ENCODE measurements at regions not wholly inside any gene's neighbourhood (a gene's known extent, or its start where the extent isn't known, plus 50 kb on each side); places are given as distances from the start of the nearest gene placed in this dataset.

DNA sequence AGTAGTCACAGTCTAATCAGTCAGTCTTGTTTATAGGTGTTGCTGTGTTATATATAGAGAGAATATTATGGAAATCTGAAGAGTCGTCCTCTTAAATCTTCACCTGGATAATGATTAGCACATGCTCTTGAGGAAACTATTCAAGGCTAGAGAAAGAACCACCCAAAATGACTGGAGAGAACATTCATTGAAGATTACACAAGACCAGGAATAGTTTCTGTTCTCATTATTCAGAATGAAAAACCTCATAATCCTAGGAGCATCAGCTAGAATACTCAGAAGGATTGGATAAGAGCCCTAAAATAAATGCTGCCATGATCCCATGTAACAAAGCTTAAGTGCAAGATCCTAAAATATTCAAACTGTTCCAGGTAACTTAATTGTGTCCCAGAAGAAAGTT, 278.2 kb upstream of the PREP start:
- TF ChIP-seq, protein P1, sequence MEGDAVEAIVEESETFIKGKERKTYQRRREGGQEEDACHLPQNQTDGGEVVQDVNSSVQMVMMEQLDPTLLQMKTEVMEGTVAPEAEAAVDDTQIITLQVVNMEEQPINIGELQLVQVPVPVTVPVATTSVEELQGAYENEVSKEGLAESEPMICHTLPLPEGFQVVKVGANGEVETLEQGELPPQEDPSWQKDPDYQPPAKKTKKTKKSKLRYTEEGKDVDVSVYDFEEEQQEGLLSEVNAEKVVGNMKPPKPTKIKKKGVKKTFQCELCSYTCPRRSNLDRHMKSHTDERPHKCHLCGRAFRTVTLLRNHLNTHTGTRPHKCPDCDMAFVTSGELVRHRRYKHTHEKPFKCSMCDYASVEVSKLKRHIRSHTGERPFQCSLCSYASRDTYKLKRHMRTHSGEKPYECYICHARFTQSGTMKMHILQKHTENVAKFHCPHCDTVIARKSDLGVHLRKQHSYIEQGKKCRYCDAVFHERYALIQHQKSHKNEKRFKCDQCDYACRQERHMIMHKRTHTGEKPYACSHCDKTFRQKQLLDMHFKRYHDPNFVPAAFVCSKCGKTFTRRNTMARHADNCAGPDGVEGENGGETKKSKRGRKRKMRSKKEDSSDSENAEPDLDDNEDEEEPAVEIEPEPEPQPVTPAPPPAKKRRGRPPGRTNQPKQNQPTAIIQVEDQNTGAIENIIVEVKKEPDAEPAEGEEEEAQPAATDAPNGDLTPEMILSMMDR (IDR thresholded peaks at IDR 0.05; ENCODE audit: insufficient read depth, low read length, poor library complexity, severe bottlenecking): no peak
- no peak for TF ChIP-seq EZH2phosphoT487 (conservative IDR thresholded peaks at IDR 0.05; ENCODE audit: low read length)
